Left lung (tissue), 4 donors: ENCODE measurements at regions not wholly inside any gene's neighbourhood (a gene's known extent, or its start where the extent isn't known, plus 50 kb on each side); places are given as distances from the start of the nearest gene placed in this dataset.

ENCODE experiments used
- ATAC-seq: fragments of 200-7000 bp; cut with Tn5 transposase; one replicate; pipeline ENCODE4 v1.9.1; 2020; ENCODE audit warnings: moderate library complexity
- DNase-seq, 4 donors: peaks; one replicate each; pipeline ENCODE4 v3.0.0-alpha.2; 2013 to 2020
- H3K27ac ChIP-seq, 2 donors: fragments of 200-600 bp; sonication (generic) in 1 of 2; one replicate each; pipeline versions ENCODE4 v1.5.0 to v1.8.0; 2020 to 2021
- H3K27me3 ChIP-seq, 2 donors: fragments of 200-600 bp; sonication (generic) in 1 of 2; one replicate each; pipeline versions ENCODE4 v1.5.0 to v1.8.0; 2020 to 2021
- H3K36me3 ChIP-seq, 2 donors: fragments of 200-600 bp; sonication (generic) in 1 of 2; one replicate each; pipeline versions ENCODE4 v1.5.0 to v1.8.0; 2020 to 2021
- H3K4me1 ChIP-seq, 2 donors: fragments of 200-600 bp; one replicate each; pipeline ENCODE4 v1.8.0; 2021
- H3K4me3 ChIP-seq, 2 donors: fragments of 200-600 bp; sonication (generic) in 1 of 2; one replicate each; pipeline versions ENCODE4 v1.5.0 to v1.8.0; 2020 to 2021; ENCODE audit warnings: mild to moderate bottlenecking in 1 of 2
- H3K9me3 ChIP-seq, 2 donors: fragments of 200-600 bp; sonication (generic) in 1 of 2; one replicate each; pipeline versions ENCODE4 v1.5.0 to v1.8.0; 2020 to 2021
- intact Hi-C, 2 donors: fragments of 100-400 bp; cut with DNase I; formaldehyde crosslinking; loops; one replicate each; pipeline versions ENCODE4 v1.11.2 to v1.14.2; 2022
- TF ChIP-seq, protein P1 (sequence below), 2 donors: fragments of 200-600 bp; sonication (generic) in 1 of 2; IDR thresholded peaks; one replicate each; pipeline versions ENCODE4 v1.5.0 to v1.8.0; 2021; ENCODE audit warnings: antibody characterized with exemption in 2 of 2
- donor health status: DM: no; HTN: yes; CAD: no.
- donor health status: DM: no; HTN: no; CAD: no.

DNA sequence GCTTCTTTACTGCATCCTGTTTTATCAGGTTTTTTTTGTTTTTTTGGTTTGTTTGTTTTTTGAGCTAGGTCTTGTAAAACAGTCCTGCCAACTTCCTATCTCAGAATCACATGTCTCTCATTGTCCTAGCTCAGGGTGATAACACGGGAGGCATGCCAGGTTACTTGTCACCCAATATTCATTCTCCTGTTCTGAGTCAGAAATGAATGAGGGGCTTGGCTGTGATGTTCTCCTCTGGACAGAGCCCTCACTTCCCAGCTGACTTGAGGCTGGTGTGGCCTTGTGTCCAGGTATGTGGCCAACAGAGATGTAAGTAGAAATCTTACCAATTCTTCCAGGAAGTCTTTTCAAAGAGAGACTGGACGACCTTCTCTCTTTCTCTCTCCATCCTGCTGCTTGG lies 317.0 kb downstream of the GABRB3 start:
- intact Hi-C loops, result no loop called here
- DNase-seq, result no peak
- Histone ChIP-seq H3K9me3 (peaks cover 0 to 70% of the 10 kb centered on the region in 2 donors), H3K27me3 (no peaks in the 10 kb centered on the region), H3K4me1 (no peaks in the 10 kb centered on the region), H3K4me3 (no peak overlapping the region), H3K36me3 (no peaks in the 10 kb centered on the region), H3K27ac (no peak overlapping the region)
- ATAC-seq, result no peak
- TF ChIP-seq, protein P1, sequence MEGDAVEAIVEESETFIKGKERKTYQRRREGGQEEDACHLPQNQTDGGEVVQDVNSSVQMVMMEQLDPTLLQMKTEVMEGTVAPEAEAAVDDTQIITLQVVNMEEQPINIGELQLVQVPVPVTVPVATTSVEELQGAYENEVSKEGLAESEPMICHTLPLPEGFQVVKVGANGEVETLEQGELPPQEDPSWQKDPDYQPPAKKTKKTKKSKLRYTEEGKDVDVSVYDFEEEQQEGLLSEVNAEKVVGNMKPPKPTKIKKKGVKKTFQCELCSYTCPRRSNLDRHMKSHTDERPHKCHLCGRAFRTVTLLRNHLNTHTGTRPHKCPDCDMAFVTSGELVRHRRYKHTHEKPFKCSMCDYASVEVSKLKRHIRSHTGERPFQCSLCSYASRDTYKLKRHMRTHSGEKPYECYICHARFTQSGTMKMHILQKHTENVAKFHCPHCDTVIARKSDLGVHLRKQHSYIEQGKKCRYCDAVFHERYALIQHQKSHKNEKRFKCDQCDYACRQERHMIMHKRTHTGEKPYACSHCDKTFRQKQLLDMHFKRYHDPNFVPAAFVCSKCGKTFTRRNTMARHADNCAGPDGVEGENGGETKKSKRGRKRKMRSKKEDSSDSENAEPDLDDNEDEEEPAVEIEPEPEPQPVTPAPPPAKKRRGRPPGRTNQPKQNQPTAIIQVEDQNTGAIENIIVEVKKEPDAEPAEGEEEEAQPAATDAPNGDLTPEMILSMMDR (IDR thresholded peaks at IDR 0.05), result no peak

DNA sequence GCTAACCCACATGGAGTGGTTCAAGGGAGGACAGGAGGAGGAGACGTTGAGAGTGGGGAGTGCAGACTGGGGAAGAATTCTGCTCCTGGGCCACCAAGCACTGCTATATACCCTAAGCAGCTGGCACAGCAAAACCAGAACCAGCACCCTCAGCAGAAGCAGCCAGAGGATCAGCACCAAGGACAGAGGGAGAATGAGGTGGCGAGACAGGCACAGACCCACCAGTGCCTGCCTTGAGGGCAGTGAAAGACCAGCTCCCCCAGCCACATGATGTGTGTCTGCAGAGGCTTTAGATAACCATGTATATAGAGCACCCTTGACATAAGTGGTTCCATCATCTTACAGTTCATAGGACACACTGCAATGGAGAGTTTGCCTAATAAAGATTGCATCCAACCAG lies 319.0 kb downstream of the GABRB3 start:
- TF ChIP-seq, protein P1 (IDR thresholded peaks at IDR 0.05), result no peak
- ATAC-seq (no peak), DNase-seq (no peak)
- H3K4me1 ChIP-seq, result no peaks in the 10 kb centered on the region
- H3K9me3 ChIP-seq, result peaks cover 0 to 58% of the 10 kb centered on the region in 2 donors
- H3K27ac ChIP-seq, result no peak overlapping the region
- no peak overlapping the region for H3K4me3 ChIP-seq
- no peaks in the 10 kb centered on the region for H3K27me3 ChIP-seq
- intact Hi-C loops, result no loop called here
- H3K36me3 ChIP-seq, result no peaks in the 10 kb centered on the region

DNA sequence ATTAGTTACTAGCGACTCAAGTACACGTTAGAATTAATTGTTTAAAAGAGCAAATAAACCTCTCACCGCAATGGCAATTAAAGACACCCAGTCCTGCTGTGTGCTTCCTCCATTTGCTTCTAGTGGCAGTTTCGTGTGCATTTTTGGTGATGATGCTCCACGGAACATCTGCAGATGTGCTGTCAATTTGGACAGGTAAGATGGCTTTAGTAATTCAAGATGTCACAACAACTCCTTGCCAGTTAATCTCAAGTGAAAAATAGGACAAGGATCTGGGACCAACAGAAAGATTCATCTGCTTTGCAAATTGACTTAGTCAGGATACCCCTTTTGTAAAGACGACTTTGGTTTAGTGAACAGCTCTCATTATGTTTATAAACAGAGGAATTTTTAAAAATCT lies 320.9 kb downstream of the GABRB3 start:
- H3K27me3 ChIP-seq, result no peaks in the 10 kb centered on the region
- intact Hi-C loops, result no loop called here
- no peak for ATAC-seq
- TF ChIP-seq, protein P1 (IDR thresholded peaks at IDR 0.05), result no peak
- no peak for DNase-seq
- H3K36me3 ChIP-seq, result no peaks in the 10 kb centered on the region
- no peak overlapping the region for H3K4me3 ChIP-seq
- H3K9me3 ChIP-seq, result peaks cover 0 to 41% of the 10 kb centered on the region in 2 donors
- H3K27ac ChIP-seq, result no peak overlapping the region
- no peaks in the 10 kb centered on the region for H3K4me1 ChIP-seq

DNA sequence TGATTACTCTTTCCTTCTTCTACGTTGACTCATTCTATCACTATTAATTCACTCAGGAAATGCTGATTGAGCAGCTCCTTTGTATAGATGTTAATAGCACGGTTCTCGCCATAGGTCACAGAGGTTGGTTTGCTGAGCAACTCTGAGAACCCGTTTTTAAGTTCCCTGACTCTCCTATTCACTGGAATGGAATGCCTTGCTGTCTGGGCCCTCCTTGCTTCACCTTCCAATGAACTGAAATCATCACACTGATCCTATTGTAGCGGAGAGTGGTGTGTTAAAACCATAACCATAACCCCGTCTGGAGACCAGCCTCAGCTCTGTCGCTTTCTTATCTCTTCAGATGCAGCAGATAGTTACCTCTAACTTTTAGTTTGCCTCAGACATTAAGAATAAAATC lies 323.6 kb downstream of the GABRB3 start:
- intact Hi-C loops, result no loop called here
- H3K36me3 ChIP-seq, result no peaks in the 10 kb centered on the region

DNA sequence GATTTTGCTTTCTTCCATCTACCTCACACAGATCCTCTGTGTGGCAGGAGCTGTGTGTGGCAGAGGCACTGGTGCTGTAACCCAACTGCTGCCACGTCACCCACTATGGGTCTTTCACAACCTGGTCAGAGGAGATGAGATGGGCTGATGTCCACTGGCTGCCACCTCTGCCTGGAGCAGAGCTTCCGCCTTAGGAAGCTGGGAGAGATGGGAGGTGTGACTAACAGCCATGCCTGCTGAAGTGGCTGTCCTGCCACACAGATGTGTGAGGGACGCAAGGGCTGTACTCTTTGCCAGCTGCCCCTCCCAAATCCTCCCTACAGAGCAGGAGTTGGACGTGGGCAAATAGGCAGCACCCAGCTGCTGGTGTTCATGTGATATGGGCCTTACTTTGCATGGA lies 329.5 kb downstream of the GABRB3 start:
- no peaks in the 10 kb centered on the region for H3K36me3 ChIP-seq
- H3K9me3 ChIP-seq, result peaks cover 0 to 2% of the 10 kb centered on the region in 2 donors
- ATAC-seq, result no peak
- no peaks in the 10 kb centered on the region for H3K27me3 ChIP-seq
- H3K4me3 ChIP-seq, result no peak overlapping the region
- DNase-seq, result no peak
- TF ChIP-seq, protein P1 (IDR thresholded peaks at IDR 0.05), result no peak
- no peak overlapping the region for H3K27ac ChIP-seq
- no peaks in the 10 kb centered on the region for H3K4me1 ChIP-seq
- intact Hi-C loops, result no loop called here

More for the DNA sequence above, 323.6 kb downstream of the GABRB3 start:
- Histone ChIP-seq H3K4me3 (no peak overlapping the region), H3K4me1 (no peaks in the 10 kb centered on the region), H3K27me3 (no peaks in the 10 kb centered on the region), H3K27ac (no peak overlapping the region), H3K9me3 (peaks cover 0 to 14% of the 10 kb centered on the region in 2 donors)
- DNase-seq, result no peak
- TF ChIP-seq, protein P1 (IDR thresholded peaks at IDR 0.05), result no peak
- no peak for ATAC-seq
